MG63 (cell line): ENCODE measurements at regions not wholly inside any gene's neighbourhood (a gene's known extent, or its start where the extent isn't known, plus 50 kb on each side); places are given as distances from the start of the nearest gene placed in this dataset.

Experiments used
- DNase-seq: peaks from one replicate; pipeline ENCODE4 v3.0.0-alpha.2; 2020
- H3K27me3 ChIP-seq: fragments of 250-450 bp; sonication (Bioruptor Pico); 2 replicates; pipeline ENCODE4 v1.5.1; 2020; ENCODE audit warnings: mild to moderate bottlenecking, moderate library complexity
- H3K36me3 ChIP-seq: fragments of 250-450 bp; sonication (Bioruptor Pico); 2 replicates; pipeline ENCODE4 v1.5.1; 2020; ENCODE audit warnings: mild to moderate bottlenecking, moderate library complexity
- H3K4me3 ChIP-seq: fragments of 250-450 bp; sonication (Bioruptor Pico); 2 replicates; pipeline ENCODE4 v1.5.1; 2020; ENCODE audit warnings: mild to moderate bottlenecking, moderate library complexity
- H3K9me3 ChIP-seq: fragments of 250-450 bp; sonication (Bioruptor Pico); 2 replicates; pipeline ENCODE4 v1.5.1; 2020; ENCODE audit warnings: mild to moderate bottlenecking, moderate library complexity

DNA sequence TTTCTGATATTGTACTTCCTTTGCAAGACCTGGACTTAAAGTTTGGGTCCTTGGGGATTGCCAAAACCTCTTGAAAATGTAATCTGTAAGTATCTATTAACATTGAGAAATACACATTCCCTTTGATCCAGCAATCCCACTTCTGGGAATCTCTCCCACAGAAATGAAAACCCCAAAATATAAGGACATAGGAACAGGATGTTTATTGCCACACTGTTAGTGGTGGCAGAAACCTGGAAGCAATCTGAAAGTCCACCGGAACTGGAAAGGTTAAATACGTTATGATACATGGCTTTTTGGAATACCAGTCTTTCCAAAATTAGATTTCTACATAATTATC is 71.2 kb upstream of the STX18 start:
- no peaks in the 10 kb centered on the region for H3K27me3 ChIP-seq
- no peaks in the 10 kb centered on the region for H3K9me3 ChIP-seq
- H3K4me3 ChIP-seq: no peak overlapping the region
- no peaks in the 10 kb centered on the region for H3K36me3 ChIP-seq
- DNase-seq: no peak

- Histone ChIP-seq H3K36me3 (no peaks in the 10 kb centered on the region), H3K4me3 (no peak overlapping the region), H3K9me3 (no peaks in the 10 kb centered on the region), H3K27me3 (no peaks in the 10 kb centered on the region)
- DNase-seq: no peak
Measured at GRCh38 chr4:4610672-4611071, 68.8 kb upstream of the STX18 start.

GRCh38 chr4:4609622-4610334 is 67.9 kb upstream of the STX18 start:
- DNase-seq: no peak
- Histone ChIP-seq H3K9me3 (no peaks in the 10 kb centered on the region), H3K36me3 (no peaks in the 10 kb centered on the region)

GRCh38 chr4:4608214-4608537 is 66.3 kb upstream of the STX18 start:
- no peak for DNase-seq
- Histone ChIP-seq H3K36me3 (no peaks in the 10 kb centered on the region), H3K9me3 (no peaks in the 10 kb centered on the region), H3K4me3 (no peak overlapping the region), H3K27me3 (no peaks in the 10 kb centered on the region)

More at GRCh38 chr4:4609622-4610334, 67.9 kb upstream of the STX18 start:
- Histone ChIP-seq H3K4me3 (no peak overlapping the region), H3K27me3 (no peaks in the 10 kb centered on the region)

GRCh38 chr4:4607336-4608213 is 65.7 kb upstream of the STX18 start:
- no peak overlapping the region for H3K4me3 ChIP-seq
- H3K36me3 ChIP-seq: no peaks in the 10 kb centered on the region
- H3K9me3 ChIP-seq: no peaks in the 10 kb centered on the region
- no peak for DNase-seq
- H3K27me3 ChIP-seq: no peaks in the 10 kb centered on the region

DNA sequence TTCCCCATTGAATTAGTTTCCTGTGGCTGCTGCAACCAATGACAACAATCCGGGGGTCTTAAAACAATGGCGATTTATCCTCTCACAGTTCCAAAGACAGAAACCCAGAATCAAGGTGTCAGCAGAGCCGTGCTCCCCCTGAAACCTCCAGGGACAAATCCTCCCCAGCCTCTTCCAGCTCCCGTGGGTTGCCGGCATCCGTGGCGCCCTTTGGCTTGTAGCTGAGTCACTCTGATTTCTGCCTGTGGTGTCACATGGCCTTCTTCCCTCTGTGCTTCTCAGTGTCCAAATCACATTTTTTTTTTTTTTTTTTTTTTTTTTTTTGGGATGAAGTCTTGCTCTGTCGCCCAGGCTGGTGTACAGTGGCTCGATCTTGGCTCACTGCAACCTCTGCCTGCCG is 64.5 kb upstream of the STX18 start:
- Histone ChIP-seq H3K27me3 (no peaks in the 10 kb centered on the region), H3K4me3 (no peak overlapping the region), H3K9me3 (no peaks in the 10 kb centered on the region), H3K36me3 (no peaks in the 10 kb centered on the region)
- no peak for DNase-seq

GRCh38 chr4:4605849-4606248 is 64.0 kb upstream of the STX18 start:
- no peaks in the 10 kb centered on the region for H3K27me3 ChIP-seq
- H3K36me3 ChIP-seq: no peaks in the 10 kb centered on the region
- no peak overlapping the region for H3K4me3 ChIP-seq
- H3K9me3 ChIP-seq: no peaks in the 10 kb centered on the region
- DNase-seq: no peak

DNA sequence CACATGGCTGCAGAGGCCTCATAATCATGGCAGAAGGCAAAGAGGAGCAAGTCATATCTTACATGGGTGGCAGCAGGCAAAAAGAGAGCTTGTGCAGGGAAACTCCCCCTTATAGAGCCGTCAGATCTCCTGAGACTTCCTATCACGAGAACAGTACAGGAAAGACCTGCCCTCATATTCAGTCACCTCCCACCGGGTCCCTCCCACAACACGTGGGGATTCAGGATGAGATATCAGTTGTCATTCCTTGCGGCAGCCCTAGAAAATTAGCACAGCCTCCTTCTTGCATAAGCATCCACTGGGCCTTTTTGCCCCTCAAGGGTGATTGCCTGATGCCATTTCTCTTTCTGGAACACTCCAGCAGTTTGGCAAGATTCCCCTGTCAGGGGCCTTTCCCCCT is 61.7 kb upstream of the STX18 start:
- H3K36me3 ChIP-seq: no peaks in the 10 kb centered on the region
- no peak overlapping the region for H3K4me3 ChIP-seq
- no peaks in the 10 kb centered on the region for H3K27me3 ChIP-seq
- no peak for DNase-seq
- H3K9me3 ChIP-seq: no peaks in the 10 kb centered on the region

DNA sequence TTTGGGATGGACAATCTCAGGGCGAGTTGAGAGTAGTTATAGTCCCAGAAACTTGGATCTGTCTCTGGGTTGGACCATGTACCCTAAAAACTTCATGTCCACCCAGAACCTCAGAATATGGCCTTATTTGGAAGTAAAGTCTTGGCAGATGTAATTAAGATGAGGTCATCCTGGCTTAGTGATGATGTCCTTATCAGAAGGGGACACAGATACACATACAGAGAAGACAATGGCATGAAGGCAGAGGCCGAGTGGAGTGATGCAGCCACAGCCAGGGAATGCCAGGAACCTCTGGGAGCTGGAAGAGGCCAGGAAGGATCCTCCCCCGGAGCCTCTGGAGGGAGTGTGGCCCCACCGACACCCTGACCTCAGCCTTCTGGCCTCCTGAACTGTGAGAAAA is 61.2 kb upstream of the STX18 start:
- no peaks in the 10 kb centered on the region for H3K9me3 ChIP-seq
- H3K27me3 ChIP-seq: no peaks in the 10 kb centered on the region
- no peak for DNase-seq
- H3K4me3 ChIP-seq: no peak overlapping the region
- H3K36me3 ChIP-seq: no peaks in the 10 kb centered on the region

GRCh38 chr4:4602468-4602867 is 60.6 kb upstream of the STX18 start:
- Histone ChIP-seq H3K27me3 (no peaks in the 10 kb centered on the region), H3K9me3 (no peaks in the 10 kb centered on the region), H3K4me3 (no peak overlapping the region), H3K36me3 (no peaks in the 10 kb centered on the region)
- no peak for DNase-seq

- Histone ChIP-seq H3K36me3 (no peaks in the 10 kb centered on the region), H3K9me3 (no peaks in the 10 kb centered on the region), H3K27me3 (no peaks in the 10 kb centered on the region), H3K4me3 (no peak overlapping the region)
- no peak for DNase-seq
Measured at GRCh38 chr4:4601803-4602369, 60.0 kb upstream of the STX18 start.

DNA sequence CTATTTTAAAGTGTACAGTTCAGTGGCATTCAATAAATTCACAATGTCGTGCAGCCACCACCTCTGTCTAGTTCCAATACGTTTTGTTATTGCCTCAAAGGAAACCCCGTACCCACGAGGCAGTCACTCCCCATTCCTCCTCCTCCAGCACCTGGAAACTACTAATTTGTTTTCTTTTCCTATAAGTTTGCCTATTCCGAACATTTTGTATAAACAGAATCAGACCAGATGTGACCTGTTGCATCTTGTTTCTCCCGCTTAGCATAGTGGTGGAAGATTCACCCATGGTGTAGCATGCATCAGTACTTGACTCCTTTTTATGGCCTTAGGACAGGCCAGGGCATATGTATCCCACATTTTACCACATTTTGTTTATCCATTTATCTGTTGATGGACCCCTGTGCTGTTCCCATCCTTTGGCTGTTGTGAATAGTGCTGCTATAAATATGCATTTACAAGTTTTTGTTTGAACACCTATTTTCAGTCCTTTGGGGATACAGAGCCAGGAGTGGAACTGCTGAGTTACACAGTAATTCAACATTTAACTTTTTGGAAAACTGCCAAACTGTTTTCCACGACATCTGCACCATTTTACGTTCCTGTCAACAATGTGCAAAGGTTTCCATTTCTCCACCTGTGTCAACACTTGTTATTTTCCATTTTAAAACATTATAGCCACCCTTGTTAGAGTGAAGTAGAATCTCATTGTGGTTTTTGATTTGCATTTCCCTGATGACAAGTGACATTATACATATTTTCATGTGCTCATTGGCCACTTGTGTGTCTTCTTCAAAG is 57.8 kb upstream of the STX18 start:
- no peaks in the 10 kb centered on the region; the same call in 1 of the 2 replicates for H3K9me3 ChIP-seq
- H3K27me3 ChIP-seq: no peaks in the 10 kb centered on the region
- DNase-seq: no peak
- no peak overlapping the region for H3K4me3 ChIP-seq
- H3K36me3 ChIP-seq: no peaks in the 10 kb centered on the region

GRCh38 chr4:4598851-4599411 is 57.1 kb upstream of the STX18 start:
- no peak for DNase-seq
- Histone ChIP-seq H3K36me3 (no peaks in the 10 kb centered on the region), H3K9me3 (no peaks in the 10 kb centered on the region; the same call in 1 of the 2 replicates), H3K27me3 (no peaks in the 10 kb centered on the region), H3K4me3 (no peak overlapping the region)

- no peak for DNase-seq
- Histone ChIP-seq H3K27me3 (no peaks in the 10 kb centered on the region), H3K4me3 (no peak overlapping the region), H3K9me3 (no peaks in the 10 kb centered on the region; the same call in 1 of the 2 replicates), H3K36me3 (no peaks in the 10 kb centered on the region)
Measured at GRCh38 chr4:4596720-4597119, 54.9 kb upstream of the STX18 start.

DNA sequence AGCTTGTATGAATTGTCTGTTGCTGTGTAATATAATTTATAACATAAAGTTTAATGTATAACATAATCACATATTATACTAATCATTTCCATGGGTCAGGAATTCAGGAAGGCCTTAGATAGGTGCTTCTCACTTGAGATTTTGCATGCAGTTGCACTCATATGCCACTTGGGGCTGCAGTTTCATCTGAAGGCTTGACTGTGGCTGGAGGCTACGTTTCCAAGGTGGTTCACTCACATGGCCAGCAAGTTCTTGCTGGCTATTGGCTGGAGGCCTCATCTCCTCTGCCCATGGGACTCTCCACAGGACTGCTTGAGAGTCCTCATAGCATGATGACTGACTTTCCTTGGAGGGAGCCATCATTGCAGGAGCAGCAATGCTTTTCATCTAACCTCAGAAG is 53.4 kb upstream of the STX18 start:
- Histone ChIP-seq H3K4me3 (no peak overlapping the region), H3K36me3 (no peaks in the 10 kb centered on the region), H3K9me3 (no peaks in the 10 kb centered on the region; the same call in 1 of the 2 replicates), H3K27me3 (no peaks in the 10 kb centered on the region)
- no peak for DNase-seq

- no peaks in the 10 kb centered on the region; the same call in 1 of the 2 replicates for H3K9me3 ChIP-seq
Measured at GRCh38 chr4:4594285-4594920, 52.6 kb upstream of the STX18 start.

More at GRCh38 chr4:4594285-4594920, 52.6 kb upstream of the STX18 start:
- H3K36me3 ChIP-seq: no peaks in the 10 kb centered on the region
- H3K27me3 ChIP-seq: no peaks in the 10 kb centered on the region
- DNase-seq: no peak
- no peak overlapping the region for H3K4me3 ChIP-seq
